H1 (cell line): ENCODE measurements at regions not wholly inside any gene's neighbourhood (a gene's known extent, or its start where the extent isn't known, plus 50 kb on each side); places are given as distances from the start of the nearest gene placed in this dataset.
A peak's percentile ranks its signal among the peaks of the same experiment; 100 is the strongest.

ENCODE experiments used
- CTCF ChIA-PET: fragments of 300-600 bp; sonication (Branson Sonifier 250); formaldehyde crosslinking; loops from one replicate; lab custom pipeline; 2021; ENCODE audit not compliant: partially characterized antibody; lab: Charles Lee
- POLR2A ChIA-PET: fragments of 300-600 bp; sonication (Branson Sonifier 250); formaldehyde crosslinking; loops from one replicate; lab custom pipeline; 2021; ENCODE audit warnings: inconsistent platforms; ENCODE audit not compliant: partially characterized antibody; lab: Charles Lee
- DNase-seq, 2 experiments: peaks; one replicate each; pipeline versions ENCODE4 v3.0.0 to v3.0.0-alpha.2; 2010 to 2022; ENCODE audit warnings: low spot score in 2 of 2, low read depth in 1 of 2, mixed read lengths in 1 of 2
- FAIRE-seq: peaks from 2 replicates; lab custom pipeline; 2011; peaks lifted over from hg19 to GRCh38; lab: Jason Lieb, UNC
- H2AFZ ChIP-seq: 2 replicates; pipeline ENCODE4 v1.8.1; 2012; ENCODE audit warnings: low read length, inconsistent platforms
- H2AK5ac ChIP-seq: 2 replicates; pipeline ENCODE4 v1.6.1; 2013; ENCODE audit warnings: low read depth, low read length
- H2BK120ac ChIP-seq: replicated peaks from 2 replicates; pipeline ENCODE3; 2013; ENCODE audit warnings: low read depth, low read length, inconsistent platforms
- H2BK12ac ChIP-seq: 2 replicates; pipeline ENCODE4 v1.6.1; 2013; ENCODE audit warnings: low read depth, low read length
- H2BK15ac ChIP-seq: 2 replicates; pipeline ENCODE4 v1.6.1; 2013; ENCODE audit warnings: low read length
- H2BK20ac ChIP-seq: 2 replicates; pipeline ENCODE4 v1.6.1; 2013; ENCODE audit warnings: low read length
- H2BK5ac ChIP-seq: 2 replicates; pipeline ENCODE4 v1.6.1; 2013; ENCODE audit warnings: low read depth, low read length
- H3K14ac ChIP-seq: 2 replicates; pipeline ENCODE4 v1.6.1; 2013; ENCODE audit warnings: inconsistent platforms; ENCODE audit not compliant: insufficient read length
- H3K18ac ChIP-seq: 2 replicates; pipeline ENCODE4 v1.6.1; 2013; ENCODE audit warnings: low read length; ENCODE audit errors: extremely low read depth
- H3K23ac ChIP-seq: 2 replicates; pipeline ENCODE4 v1.6.1; 2013; ENCODE audit warnings: inconsistent platforms; ENCODE audit not compliant: insufficient read length
- H3K23me2 ChIP-seq: 2 replicates; pipeline ENCODE4 v1.6.1; 2013; ENCODE audit warnings: low read depth, low read length
- H3K27ac ChIP-seq: 2 replicates; pipeline ENCODE4 v1.6.1; 2011; ENCODE audit warnings: low read depth, low read length, inconsistent platforms
- H3K27me3 ChIP-seq, 4 experiments: replicated peaks in 1 of 4; 1 replicate in 1 of 4; 2 replicates in 3 of 4; pipeline versions ENCODE4 v1.6.1 to v1.8.1; 2011 to 2013; ENCODE audit warnings: low read length in 3 of 4, mild to moderate bottlenecking in 3 of 4, inconsistent platforms in 2 of 4, mixed read lengths in 2 of 4, moderate library complexity in 1 of 4; ENCODE audit not compliant: control insufficient read depth in 3 of 4, insufficient read depth in 3 of 4; ENCODE audit errors: extremely low read depth in 1 of 4
- H3K36me3 ChIP-seq, 4 experiments: 2 replicates each; pipeline versions ENCODE4 v1.6.1 to v1.8.1; 2011 to 2013; ENCODE audit warnings: mild to moderate bottlenecking in 4 of 4, low read length in 3 of 4, moderate library complexity in 2 of 4, control low read depth in 1 of 4, inconsistent platforms in 1 of 4; ENCODE audit not compliant: insufficient read depth in 4 of 4, control insufficient read depth in 2 of 4
- H3K4ac ChIP-seq: replicated peaks from 2 replicates; pipeline ENCODE3; 2013; ENCODE audit warnings: low read length, low read depth, mixed read lengths, inconsistent platforms; ENCODE audit not compliant: insufficient read length
- H3K4me1 ChIP-seq, 4 experiments: replicated peaks in 1 of 4; 1 replicate in 1 of 4; 2 replicates in 3 of 4; pipeline versions ENCODE4 v1.6.1 to v1.8.1; 2011 to 2013; ENCODE audit warnings: low read length in 3 of 4, inconsistent platforms in 2 of 4, mixed read lengths in 1 of 4; ENCODE audit not compliant: insufficient read depth in 4 of 4, control insufficient read depth in 3 of 4
- H3K4me2 ChIP-seq, 2 experiments: 2 replicates each; pipeline versions ENCODE4 v1.6.1 to v1.8.1; 2011 to 2013; ENCODE audit warnings: low read depth in 2 of 2, low read length in 2 of 2, control low read depth in 1 of 2, inconsistent platforms in 1 of 2, mild to moderate bottlenecking in 1 of 2; ENCODE audit not compliant: insufficient read depth in 1 of 2
- H3K4me3 ChIP-seq, 4 experiments: fragments of 200-600, 300-600 bp in 1 of 4; sonication (generic), shearing (Covaris generic), sonication (Bioruptor Twin) in 1 of 4; 2 replicates each; pipeline versions ENCODE4 v1.5.1 to v1.8.1; 2011 to 2016; ENCODE audit warnings: low read length in 4 of 4, low read depth in 3 of 4, control low read depth in 2 of 4, inconsistent platforms in 2 of 4, mild to moderate bottlenecking in 2 of 4, mixed read lengths in 1 of 4, moderate library complexity in 1 of 4; ENCODE audit not compliant: insufficient read depth in 2 of 4; ENCODE audit errors: extremely low read depth in 1 of 4
- H3K56ac ChIP-seq: replicated peaks from 2 replicates; pipeline ENCODE3; 2013; ENCODE audit warnings: low read depth, mild to moderate bottlenecking, mixed read lengths, low read length, inconsistent platforms; ENCODE audit not compliant: insufficient read length
- H3K79me1 ChIP-seq: 2 replicates; pipeline ENCODE4 v1.6.1; 2013; ENCODE audit warnings: low read depth, low read length, control low read depth
- H3K79me2 ChIP-seq, 2 experiments: 2 replicates each; pipeline versions ENCODE4 v1.6.1 to v1.8.1; 2012 to 2013; ENCODE audit warnings: low read length in 2 of 2, mild to moderate bottlenecking in 2 of 2, inconsistent platforms in 1 of 2; ENCODE audit not compliant: insufficient read depth in 2 of 2, control insufficient read depth in 1 of 2
- H3K9ac ChIP-seq, 4 experiments: replicated peaks in 1 of 4; 1 replicate in 1 of 4; 2 replicates in 3 of 4; pipeline versions ENCODE4 v1.6.1 to v1.8.1; 2011 to 2013; ENCODE audit warnings: low read depth in 3 of 4, low read length in 3 of 4, control low read depth in 2 of 4, mild to moderate bottlenecking in 2 of 4, moderate library complexity in 2 of 4, inconsistent platforms in 1 of 4; ENCODE audit errors: extremely low read depth in 1 of 4
- H3K9me3 ChIP-seq, 2 experiments: 2 replicates each; pipeline versions ENCODE4 v1.6.1 to v1.8.1; 2012 to 2013; ENCODE audit warnings: mild to moderate bottlenecking in 2 of 2, moderate library complexity in 2 of 2, control low read depth in 1 of 2, inconsistent platforms in 1 of 2, low read depth in 1 of 2, low read length in 1 of 2, mixed read lengths in 1 of 2; ENCODE audit not compliant: insufficient read depth in 2 of 2
- H4K20me1 ChIP-seq, 2 experiments: replicated peaks in 1 of 2; 2 replicates each; pipeline versions ENCODE3 to v1.8.1; 2011 to 2013; ENCODE audit warnings: inconsistent platforms in 2 of 2, low read length in 2 of 2, mild to moderate bottlenecking in 1 of 2; ENCODE audit not compliant: insufficient read depth in 2 of 2, control insufficient read depth in 1 of 2
- H4K5ac ChIP-seq: 2 replicates; pipeline ENCODE4 v1.6.1; 2013; ENCODE audit warnings: low read length, low read depth, mixed read lengths, inconsistent platforms; ENCODE audit not compliant: insufficient read length
- H4K8ac ChIP-seq: 2 replicates; pipeline ENCODE4 v1.8.0; 2013; ENCODE audit warnings: mild to moderate bottlenecking, moderate library complexity, low read length, inconsistent platforms; ENCODE audit not compliant: insufficient read depth; ENCODE audit errors: extremely low read depth
- H4K91ac ChIP-seq: replicated peaks from 2 replicates; pipeline ENCODE3; 2013; ENCODE audit warnings: low read length, mixed read lengths, inconsistent platforms; ENCODE audit not compliant: insufficient read length
- POLR2A ChIP-seq, 2 experiments: IDR thresholded peaks; 1 replicate in 1 of 2; 2 replicates in 1 of 2; pipeline ENCODE4 v1.6.1; 2011; ENCODE audit warnings: low read depth in 2 of 2, low read length in 2 of 2, mild to moderate bottlenecking in 2 of 2; ENCODE audit errors: control extremely low read depth in 1 of 2
- TEAD4 ChIP-seq: IDR thresholded peaks from 2 replicates; pipeline ENCODE4 v1.6.1; 2012; ENCODE audit warnings: low read depth, low read length, inconsistent platforms, mixed read lengths
- WGBS, 2 experiments: shearing (Covaris generic) in 1 of 2; methylation state at CpG; one replicate each; pipeline versions ENCODE4 v1.1.6 to v1.1.7; 2013 to 2015; ENCODE audit warnings: low lambda C conversion rate in 2 of 2, mixed read lengths in 2 of 2, inconsistent platforms in 1 of 2, low coverage in 1 of 2, missing lambda C conversion rate in 1 of 2; ENCODE audit not compliant: insufficient replicate concordance in 2 of 2, insufficient coverage in 1 of 2, insufficient read length in 1 of 2; ENCODE audit errors: extremely low coverage in 1 of 2, missing lambda C conversion rate in 1 of 2; 5-methylcytosine and 5-hydroxymethylcytosine counted together

DNA sequence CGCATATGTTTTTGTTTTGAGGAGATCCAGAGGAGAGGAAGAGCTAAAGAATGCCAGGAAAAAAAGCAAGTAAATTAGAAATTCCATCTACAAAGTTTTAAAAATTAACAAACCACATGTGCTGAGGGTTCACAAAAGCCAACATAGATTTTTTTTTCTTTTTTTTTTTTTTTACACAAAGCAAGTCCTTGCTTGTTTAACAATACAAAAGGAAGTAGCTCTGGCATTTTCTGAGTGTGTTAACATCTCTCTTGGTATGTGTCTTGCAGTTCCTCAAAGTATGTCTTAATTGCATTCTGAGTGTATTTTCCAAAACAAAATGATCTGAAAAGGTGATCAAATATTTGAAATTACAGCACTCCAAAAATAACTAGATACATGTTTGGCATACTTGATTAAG, 1682.7 kb upstream of the AGA start:
- H3K9ac ChIP-seq = no peak overlapping the region
- WGBS, 2 experiments = 9% methylated on average over 1 of the region's 1 CpG; no CpG with 5 or more reads in 1 of the 2 experiments
- no peak overlapping the region for H3K4ac ChIP-seq
- no peak overlapping the region for H3K56ac ChIP-seq
- no peak overlapping the region for H3K4me3 ChIP-seq
- 0 out of 2 replicates have a peak overlapping the region, but pooled peaks have one; percentile 78 for H2BK5ac ChIP-seq
- no peak overlapping the region for H3K18ac ChIP-seq
- H3K4me1 ChIP-seq = peaks cover 1 to 5% (median 4%) of the 10 kb centered on the region in 4 experiments; a peak in 3 of 7 replicates
- no peak overlapping the region for H4K5ac ChIP-seq
- ChIA-PET CTCF (interaction anchor here (0.5 kb wide), 1 partner anchor 1903 kb away, joined by 3 read pairs; no protein-coding TSS in a partner anchor), POLR2A (interaction anchor here (1.0 to 1.1 kb wide), 2 partner anchors 13 to 41 kb away, joined by 4 read pairs; no protein-coding TSS in a partner anchor)
- no peaks in the 10 kb centered on the region for H4K20me1 ChIP-seq
- H3K9me3 ChIP-seq = no peaks in the 10 kb centered on the region
- 0 out of 4 replicates have a peak overlapping the region, but pooled peaks of 1 of the 2 experiments have one; percentile 12 for H3K4me2 ChIP-seq
- TF ChIP-seq TEAD4 (peak; percentile 43; the same call in 1 of the 2 replicates), POLR2A (IDR thresholded peaks at IDR 0.05; ENCODE audit: control extremely low read depth in 1 of 2, low read depth in 2 of 2, low read length in 2 of 2) (no peak)
- H3K79me1 ChIP-seq = no peaks in the 10 kb centered on the region
- FAIRE-seq = no peak
- no peaks in the 10 kb centered on the region for H3K27me3 ChIP-seq
- H3K79me2 ChIP-seq = no peaks in the 10 kb centered on the region
- no peak overlapping the region for H2BK20ac ChIP-seq
- H2BK15ac ChIP-seq = no peak overlapping the region
- no peak overlapping the region for H3K27ac ChIP-seq
- no peak overlapping the region for H4K91ac ChIP-seq
- H2BK120ac ChIP-seq = no peak overlapping the region
- no peak overlapping the region for H3K23ac ChIP-seq
- H4K8ac ChIP-seq = no peak overlapping the region
- H3K14ac ChIP-seq = no peak overlapping the region
- no peak overlapping the region for H2AFZ ChIP-seq
- no peaks in the 10 kb centered on the region for H3K36me3 ChIP-seq
- DNase-seq = no peak
- H2BK12ac ChIP-seq = no peak overlapping the region
- H2AK5ac ChIP-seq = no peak overlapping the region
- H3K23me2 ChIP-seq = no peaks in the 10 kb centered on the region
